ENCODE measurements at regions not wholly inside any gene's neighbourhood (a gene's known extent, or its start where the extent isn't known, plus 50 kb on each side); places are given as distances from the start of the nearest gene placed in this dataset.

DNA sequence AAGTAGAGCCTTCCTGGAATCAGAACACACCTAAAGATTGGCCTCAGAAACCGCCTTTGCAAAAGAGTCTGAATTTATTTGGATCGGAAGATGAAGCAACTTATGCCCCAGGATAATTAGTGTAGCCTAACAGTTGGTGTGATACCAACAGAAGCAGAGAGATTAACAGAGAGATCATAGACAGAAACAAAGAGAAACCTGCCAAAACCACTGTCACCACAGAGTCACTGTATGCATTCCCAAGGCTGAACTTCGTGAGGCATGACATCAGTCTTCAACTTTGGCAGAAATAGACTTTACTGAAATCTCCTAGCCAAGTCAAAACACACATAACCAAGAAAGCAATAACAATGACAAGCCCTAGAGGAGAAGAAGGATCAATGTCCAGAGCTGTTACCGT lies 361.8 kb downstream of the ELAVL2 start:
- TF ChIP-seq, protein P1, sequence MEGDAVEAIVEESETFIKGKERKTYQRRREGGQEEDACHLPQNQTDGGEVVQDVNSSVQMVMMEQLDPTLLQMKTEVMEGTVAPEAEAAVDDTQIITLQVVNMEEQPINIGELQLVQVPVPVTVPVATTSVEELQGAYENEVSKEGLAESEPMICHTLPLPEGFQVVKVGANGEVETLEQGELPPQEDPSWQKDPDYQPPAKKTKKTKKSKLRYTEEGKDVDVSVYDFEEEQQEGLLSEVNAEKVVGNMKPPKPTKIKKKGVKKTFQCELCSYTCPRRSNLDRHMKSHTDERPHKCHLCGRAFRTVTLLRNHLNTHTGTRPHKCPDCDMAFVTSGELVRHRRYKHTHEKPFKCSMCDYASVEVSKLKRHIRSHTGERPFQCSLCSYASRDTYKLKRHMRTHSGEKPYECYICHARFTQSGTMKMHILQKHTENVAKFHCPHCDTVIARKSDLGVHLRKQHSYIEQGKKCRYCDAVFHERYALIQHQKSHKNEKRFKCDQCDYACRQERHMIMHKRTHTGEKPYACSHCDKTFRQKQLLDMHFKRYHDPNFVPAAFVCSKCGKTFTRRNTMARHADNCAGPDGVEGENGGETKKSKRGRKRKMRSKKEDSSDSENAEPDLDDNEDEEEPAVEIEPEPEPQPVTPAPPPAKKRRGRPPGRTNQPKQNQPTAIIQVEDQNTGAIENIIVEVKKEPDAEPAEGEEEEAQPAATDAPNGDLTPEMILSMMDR (conservative IDR thresholded peaks at IDR 0.05; ENCODE audit: low read length), result no peak
- TF ChIP-seq EZH2phosphoT487 (IDR thresholded peaks at IDR 0.05; ENCODE audit: borderline replicate concordance, low read depth, low read length), result no peak

All from OCI-LY7 (cell line).